ENCODE measurements at regions not wholly inside any gene's neighbourhood (a gene's known extent, or its start where the extent isn't known, plus 50 kb on each side); places are given as distances from the start of the nearest gene placed in this dataset.
A peak's percentile ranks its signal among the peaks of the same experiment; 100 is the strongest.

GRCh38 chr18:6557770-6558248, 143.1 kb upstream of the L3MBTL4 start:
- no peaks in the 10 kb centered on the region for H3K9me3 ChIP-seq (ENCODE audit: low read depth)
- no peak for TF ChIP-seq CTCF (IDR thresholded peaks at IDR 0.05; ENCODE audit: low read depth, low read length)
- DNase-seq (ENCODE audit: low read depth in 1 of 2, low spot score in 1 of 2), result no peak

GRCh38 chr18:6558446-6559156, 143.9 kb upstream of the L3MBTL4 start:
- TF ChIP-seq CTCF (IDR thresholded peaks at IDR 0.05; ENCODE audit: low read depth, low read length), result no peak
- H3K27ac ChIP-seq, result peak overlapping the region; percentile 97
- no peaks in the 10 kb centered on the region for H3K27me3 ChIP-seq
- H3K4me1 ChIP-seq (ENCODE audit: low read depth), result peaks cover 36% of the 10 kb centered on the region
- no peaks in the 10 kb centered on the region for H3K9me3 ChIP-seq (ENCODE audit: low read depth)
- no peak for DNase-seq (ENCODE audit: low read depth in 1 of 2, low spot score in 1 of 2)
- no peaks in the 10 kb centered on the region for H3K36me3 ChIP-seq
- H3K4me3 ChIP-seq, result no peak overlapping the region

More at GRCh38 chr18:6557770-6558248, 143.1 kb upstream of the L3MBTL4 start:
- Histone ChIP-seq H3K36me3 (no peaks in the 10 kb centered on the region), H3K27me3 (no peaks in the 10 kb centered on the region), H3K4me3 (no peak overlapping the region), H3K4me1 (ENCODE audit: low read depth) (peaks cover 36% of the 10 kb centered on the region), H3K27ac (peak overlapping the region; percentile 97)

GRCh38 chr18:6559296-6559695, 144.6 kb upstream of the L3MBTL4 start:
- peak overlapping the region; percentile 97 for H3K27ac ChIP-seq
- no peak for TF ChIP-seq CTCF (IDR thresholded peaks at IDR 0.05; ENCODE audit: low read depth, low read length)

GRCh38 chr18:6561016-6561415, 146.3 kb upstream of the L3MBTL4 start:
- peak in 1 of 2 donors; percentile 6 for DNase-seq (ENCODE audit: low read depth in 1 of 2, low spot score in 1 of 2)
- Histone ChIP-seq H3K4me1 (ENCODE audit: low read depth) (peaks cover 37% of the 10 kb centered on the region), H3K36me3 (no peaks in the 10 kb centered on the region)

More at GRCh38 chr18:6559296-6559695, 144.6 kb upstream of the L3MBTL4 start:
- Histone ChIP-seq H3K4me3 (no peak overlapping the region), H3K27me3 (no peaks in the 10 kb centered on the region), H3K9me3 (ENCODE audit: low read depth) (no peaks in the 10 kb centered on the region), H3K4me1 (ENCODE audit: low read depth) (peaks cover 36% of the 10 kb centered on the region), H3K36me3 (no peaks in the 10 kb centered on the region)
- DNase-seq (ENCODE audit: low read depth in 1 of 2, low spot score in 1 of 2), result peak in 1 of 2 donors; percentile 13

GRCh38 chr18:6561420-6561861, 146.7 kb upstream of the L3MBTL4 start:
- H3K36me3 ChIP-seq, result no peaks in the 10 kb centered on the region
- H3K4me3 ChIP-seq, result no peak overlapping the region
- H3K9me3 ChIP-seq (ENCODE audit: low read depth), result no peaks in the 10 kb centered on the region
- peak; percentile 38 to 95 for DNase-seq (ENCODE audit: low read depth in 1 of 2, low spot score in 1 of 2)
- peak overlapping the region; percentile 31 for H3K27ac ChIP-seq
- TF ChIP-seq CTCF (IDR thresholded peaks at IDR 0.05; ENCODE audit: low read depth, low read length), result no peak
- H3K27me3 ChIP-seq, result no peaks in the 10 kb centered on the region
- peaks cover 38% of the 10 kb centered on the region for H3K4me1 ChIP-seq (ENCODE audit: low read depth)

More at GRCh38 chr18:6561016-6561415, 146.3 kb upstream of the L3MBTL4 start:
- Histone ChIP-seq H3K27me3 (no peaks in the 10 kb centered on the region), H3K4me3 (no peak overlapping the region), H3K9me3 (ENCODE audit: low read depth) (no peaks in the 10 kb centered on the region), H3K27ac (no peak overlapping the region)
- TF ChIP-seq CTCF (IDR thresholded peaks at IDR 0.05; ENCODE audit: low read depth, low read length), result no peak
